ENCODE measurements at regions not wholly inside any gene's neighbourhood (a gene's known extent, or its start where the extent isn't known, plus 50 kb on each side); places are given as distances from the start of the nearest gene placed in this dataset.

DNA sequence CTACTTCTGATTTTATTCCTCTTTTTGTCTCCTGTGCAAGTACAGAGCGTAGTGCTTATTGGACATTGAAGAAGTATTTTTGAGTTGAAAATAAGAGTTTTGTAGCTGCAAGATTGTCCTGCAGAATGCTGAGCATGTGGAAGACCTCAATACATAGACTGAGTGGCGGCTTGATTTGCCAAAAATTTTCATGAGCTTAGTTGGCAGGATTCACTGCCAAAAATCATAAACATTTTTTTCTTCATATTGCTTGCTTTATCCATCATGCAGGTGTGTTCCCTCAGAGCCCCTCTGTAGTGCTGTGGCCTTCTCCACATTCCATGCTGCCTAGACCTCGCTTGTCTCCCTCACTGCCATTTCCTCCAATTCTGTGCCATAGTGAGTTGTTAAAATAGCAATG lies 100.1 kb downstream of the DUSP10 start:
- no peak for TF ChIP-seq POLR2A (IDR thresholded peaks at IDR 0.05)
- TF ChIP-seq, protein P1, sequence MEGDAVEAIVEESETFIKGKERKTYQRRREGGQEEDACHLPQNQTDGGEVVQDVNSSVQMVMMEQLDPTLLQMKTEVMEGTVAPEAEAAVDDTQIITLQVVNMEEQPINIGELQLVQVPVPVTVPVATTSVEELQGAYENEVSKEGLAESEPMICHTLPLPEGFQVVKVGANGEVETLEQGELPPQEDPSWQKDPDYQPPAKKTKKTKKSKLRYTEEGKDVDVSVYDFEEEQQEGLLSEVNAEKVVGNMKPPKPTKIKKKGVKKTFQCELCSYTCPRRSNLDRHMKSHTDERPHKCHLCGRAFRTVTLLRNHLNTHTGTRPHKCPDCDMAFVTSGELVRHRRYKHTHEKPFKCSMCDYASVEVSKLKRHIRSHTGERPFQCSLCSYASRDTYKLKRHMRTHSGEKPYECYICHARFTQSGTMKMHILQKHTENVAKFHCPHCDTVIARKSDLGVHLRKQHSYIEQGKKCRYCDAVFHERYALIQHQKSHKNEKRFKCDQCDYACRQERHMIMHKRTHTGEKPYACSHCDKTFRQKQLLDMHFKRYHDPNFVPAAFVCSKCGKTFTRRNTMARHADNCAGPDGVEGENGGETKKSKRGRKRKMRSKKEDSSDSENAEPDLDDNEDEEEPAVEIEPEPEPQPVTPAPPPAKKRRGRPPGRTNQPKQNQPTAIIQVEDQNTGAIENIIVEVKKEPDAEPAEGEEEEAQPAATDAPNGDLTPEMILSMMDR (IDR thresholded peaks at IDR 0.05), result no peak

Measured in upper lobe of left lung (tissue), 4 donors.